HG03521 (cell line): ENCODE measurements at regions not wholly inside any gene's neighbourhood (a gene's known extent, or its start where the extent isn't known, plus 50 kb on each side); places are given as distances from the start of the nearest gene placed in this dataset.
"Not testable (repeated sequence)": the region's sequence is repeated elsewhere in the genome, so short reads cannot be mapped to it uniquely, and the experiment has no call there.

Experiments used
- ATAC-seq: cut with Tn5 transposase; IDR thresholded peaks from one replicate; pipeline ENCODE4 v1.9.1; 2021; ENCODE audit warnings: mild to moderate bottlenecking, moderate library complexity; ENCODE audit not compliant: unreplicated experiment

GRCh38 chr3:82129221-82129801 is 367.9 kb upstream of the GBE1 start:
- ATAC-seq: no peak

- no peak for ATAC-seq
Observed at GRCh38 chr3:82128271-82128670, 366.8 kb upstream of the GBE1 start.

GRCh38 chr3:82122554-82123345 is 361.3 kb upstream of the GBE1 start:
- no peak for ATAC-seq

GRCh38 chr3:82114589-82114988 is 353.1 kb upstream of the GBE1 start:
- ATAC-seq: no peak

GRCh38 chr3:82110721-82111120 is 349.3 kb upstream of the GBE1 start:
- ATAC-seq: not testable (repeated sequence)

- ATAC-seq: no peak
Observed at GRCh38 chr3:82103241-82103640, 341.8 kb upstream of the GBE1 start.

- ATAC-seq: no peak
Observed at GRCh38 chr3:82100378-82100777, 338.9 kb upstream of the GBE1 start.

GRCh38 chr3:82093641-82094040 is 332.2 kb upstream of the GBE1 start:
- no peak for ATAC-seq

GRCh38 chr3:82088749-82089148 is 327.3 kb upstream of the GBE1 start:
- no peak for ATAC-seq

- no peak for ATAC-seq
Observed at GRCh38 chr3:82087958-82088357, 326.5 kb upstream of the GBE1 start.

- ATAC-seq: no peak
Observed at GRCh38 chr3:82085851-82086475, 324.5 kb upstream of the GBE1 start.

- ATAC-seq: no peak
Observed at GRCh38 chr3:82085356-82085755, 323.9 kb upstream of the GBE1 start.

GRCh38 chr3:82084824-82085223 is 323.4 kb upstream of the GBE1 start:
- ATAC-seq: no peak

- ATAC-seq: no peak
Observed at GRCh38 chr3:82082796-82083195, 321.4 kb upstream of the GBE1 start.

- no peak for ATAC-seq
Observed at GRCh38 chr3:82081351-82081750, 319.9 kb upstream of the GBE1 start.

GRCh38 chr3:82080792-82081191 is 319.3 kb upstream of the GBE1 start:
- no peak for ATAC-seq

- ATAC-seq: no peak
Observed at GRCh38 chr3:82080261-82080660, 318.8 kb upstream of the GBE1 start.

GRCh38 chr3:82079335-82079890 is 318.0 kb upstream of the GBE1 start:
- no peak for ATAC-seq

GRCh38 chr3:82078246-82078645 is 316.8 kb upstream of the GBE1 start:
- ATAC-seq: no peak

- ATAC-seq: no peak
Observed at GRCh38 chr3:82067420-82067819, 306.0 kb upstream of the GBE1 start.

GRCh38 chr3:82058809-82059208 is 297.4 kb upstream of the GBE1 start:
- no peak for ATAC-seq

GRCh38 chr3:82055792-82056191 is 294.3 kb upstream of the GBE1 start:
- ATAC-seq: no peak
